ENCODE measurements at regions not wholly inside any gene's neighbourhood (a gene's known extent, or its start where the extent isn't known, plus 50 kb on each side); places are given as distances from the start of the nearest gene placed in this dataset.
A peak's percentile ranks its signal among the peaks of the same experiment; 100 is the strongest.
"Not testable (repeated sequence)": the region's sequence is repeated elsewhere in the genome, so short reads cannot be mapped to it uniquely, and the experiment has no call there.

DNA sequence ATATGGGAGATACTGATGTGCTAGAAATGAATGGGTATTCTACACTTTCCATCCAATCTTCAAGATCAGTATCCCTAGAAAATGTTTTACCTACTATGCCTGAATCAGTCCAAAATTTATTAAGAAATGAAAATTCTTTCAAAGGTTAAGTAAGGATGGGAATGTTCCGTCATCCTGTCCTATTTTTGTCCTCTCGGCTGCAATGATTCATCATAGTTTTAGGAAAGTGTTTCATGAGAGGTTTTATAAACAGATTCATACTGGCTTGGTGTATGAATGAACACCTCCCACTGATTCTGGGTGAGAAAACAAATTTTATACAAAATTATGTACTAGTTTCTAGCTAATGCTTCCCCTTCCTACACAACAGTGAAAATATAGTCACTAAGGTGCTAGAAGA, 504.6 kb upstream of the NR5A2 start:
- DNase-seq (ENCODE audit: low spot score), result peak; percentile 7

- no peak for DNase-seq (ENCODE audit: low spot score)
Measured at GRCh38 chr1:199529324-199529723, 498.2 kb upstream of the NR5A2 start.

GRCh38 chr1:199533361-199533760, 494.1 kb upstream of the NR5A2 start:
- DNase-seq (ENCODE audit: low spot score), result not testable (repeated sequence)

GRCh38 chr1:199545780-199546179, 481.7 kb upstream of the NR5A2 start:
- DNase-seq (ENCODE audit: low spot score), result no peak

GRCh38 chr1:199546323-199546722, 481.2 kb upstream of the NR5A2 start:
- no peak for DNase-seq (ENCODE audit: low spot score)

DNA sequence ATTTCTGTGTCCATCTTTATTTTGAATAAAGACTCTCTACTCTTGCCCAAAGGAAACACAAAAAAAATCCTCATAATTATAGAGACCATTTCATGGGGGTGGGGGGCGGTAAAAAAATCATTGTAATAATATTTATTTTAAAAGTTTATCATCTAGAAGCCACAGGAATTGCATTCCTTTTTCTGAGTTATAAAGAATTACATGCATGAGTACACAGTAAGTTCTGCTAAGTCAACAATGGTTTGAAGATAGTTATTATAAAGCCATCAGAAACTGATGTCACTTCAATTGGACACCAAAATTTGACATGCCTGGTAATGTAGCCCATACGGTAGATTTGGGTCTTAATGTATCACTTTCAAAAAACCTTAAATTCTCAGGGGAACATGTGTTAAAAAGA, 478.1 kb upstream of the NR5A2 start:
- no peak for DNase-seq (ENCODE audit: low spot score)

GRCh38 chr1:199550199-199551065, 477.1 kb upstream of the NR5A2 start:
- DNase-seq (ENCODE audit: low spot score), result no peak

DNA sequence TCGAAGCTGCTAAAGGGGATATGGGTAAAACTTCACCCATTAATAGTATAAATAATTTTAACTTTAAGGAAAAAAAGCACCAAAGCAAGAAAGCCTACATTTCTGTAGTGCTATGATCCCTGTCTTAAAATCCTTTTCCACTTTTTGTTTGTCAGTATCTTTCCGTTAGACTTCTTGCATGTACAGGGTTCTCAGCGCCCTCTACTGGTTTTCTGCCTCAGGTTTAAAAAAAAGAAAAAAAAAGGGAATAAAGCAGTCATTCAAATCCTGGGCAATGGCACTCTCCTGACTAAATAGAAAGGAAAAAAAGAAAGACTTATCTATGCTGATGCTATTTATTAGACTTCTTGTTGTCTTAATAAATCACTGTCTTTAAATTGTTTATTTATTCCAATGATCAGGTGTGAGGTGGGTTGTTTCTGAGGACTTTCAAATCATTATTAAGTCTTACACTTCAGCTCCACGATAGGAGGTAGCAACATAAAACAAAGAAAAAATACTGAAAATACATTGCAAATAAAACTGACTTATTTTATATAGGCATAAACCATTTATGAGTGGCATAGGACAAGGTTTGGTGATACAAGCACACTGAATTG, 475.4 kb upstream of the NR5A2 start:
- peak; percentile 47 for DNase-seq (ENCODE audit: low spot score)

- DNase-seq (ENCODE audit: low spot score), result no peak
Measured at GRCh38 chr1:199553104-199553503, 474.4 kb upstream of the NR5A2 start.

DNA sequence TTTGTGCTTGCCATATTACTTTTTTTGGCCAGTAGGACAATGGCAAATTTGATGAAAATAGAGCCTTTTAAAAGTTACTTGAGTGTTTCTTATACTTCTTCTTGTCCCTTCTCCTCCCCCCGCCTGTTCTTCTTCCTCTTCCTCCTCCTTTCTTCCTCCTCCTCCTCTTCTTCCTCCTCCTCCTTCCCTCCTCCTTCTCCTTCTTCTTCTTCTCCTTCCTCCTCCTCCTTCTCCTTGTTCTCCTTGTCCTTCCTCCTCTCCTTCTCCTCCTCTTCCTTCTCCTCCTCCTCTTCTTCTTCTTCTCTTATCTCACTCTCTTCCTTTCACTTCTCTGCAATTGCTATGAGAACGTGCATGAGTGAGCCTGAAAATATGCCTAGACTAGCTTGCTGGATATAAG, 466.2 kb upstream of the NR5A2 start:
- no peak for DNase-seq (ENCODE audit: low spot score)

DNA sequence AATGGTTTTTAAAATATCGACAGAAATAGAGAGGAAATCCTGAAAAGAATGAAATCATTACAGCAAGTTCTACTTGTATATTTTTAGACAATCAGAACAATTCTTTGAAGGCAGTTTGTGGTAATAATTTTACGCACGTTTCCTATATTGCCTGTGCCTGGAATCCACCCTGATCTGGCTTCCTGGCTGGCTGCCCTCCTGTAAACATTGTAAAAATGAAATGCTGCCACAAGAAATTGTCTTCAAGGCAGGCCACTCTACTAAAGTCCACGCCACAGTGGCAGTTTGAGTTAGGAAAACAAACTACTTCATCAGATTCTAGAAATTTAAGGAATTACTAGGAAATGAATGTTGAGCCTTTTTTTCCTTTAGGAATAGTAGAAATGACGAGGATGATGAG, 454.5 kb upstream of the NR5A2 start:
- no peak for DNase-seq (ENCODE audit: low spot score)

- DNase-seq (ENCODE audit: low spot score), result no peak
Measured at GRCh38 chr1:199574950-199575349, 452.6 kb upstream of the NR5A2 start.

- DNase-seq (ENCODE audit: low spot score), result no peak
Measured at GRCh38 chr1:199580300-199580699, 447.2 kb upstream of the NR5A2 start.

DNA sequence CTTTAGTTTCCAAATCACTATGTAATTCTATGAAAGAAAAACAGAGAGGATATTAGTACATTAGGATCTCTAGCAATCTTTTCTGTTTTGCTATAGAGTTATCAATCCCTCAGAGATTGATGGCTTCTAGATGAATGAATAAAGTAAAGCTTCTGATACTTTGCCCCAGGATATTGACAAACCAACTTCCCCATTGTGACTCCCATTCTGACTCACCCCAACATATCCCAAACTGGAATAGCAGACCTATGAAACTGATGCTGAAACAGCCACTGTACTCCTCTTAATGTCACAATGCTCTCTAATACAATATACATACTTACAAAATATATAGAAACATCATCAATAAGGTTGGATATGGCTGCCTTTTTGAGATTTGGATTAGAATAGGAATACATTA, 442.1 kb upstream of the NR5A2 start:
- DNase-seq (ENCODE audit: low spot score), result no peak

DNA sequence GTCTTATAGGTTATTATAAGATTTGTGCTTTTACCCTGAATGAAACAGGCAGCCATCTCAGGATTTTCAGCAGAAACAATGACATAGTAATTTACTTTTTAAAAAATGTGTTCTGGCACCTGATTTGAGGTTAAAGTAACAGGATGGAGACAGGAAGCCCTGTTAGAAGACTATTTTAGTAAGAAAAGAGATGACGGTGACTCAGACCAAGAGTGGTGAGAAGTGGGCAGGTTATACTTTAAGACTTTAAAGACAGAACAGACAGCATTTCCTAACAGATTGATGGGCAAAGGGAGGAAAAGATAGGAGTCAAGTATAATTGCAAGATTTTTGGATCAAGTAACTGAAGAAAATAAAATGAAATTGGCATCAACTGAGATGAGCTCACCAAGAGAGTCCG, 436.8 kb upstream of the NR5A2 start:
- no peak for DNase-seq (ENCODE audit: low spot score)

DNA sequence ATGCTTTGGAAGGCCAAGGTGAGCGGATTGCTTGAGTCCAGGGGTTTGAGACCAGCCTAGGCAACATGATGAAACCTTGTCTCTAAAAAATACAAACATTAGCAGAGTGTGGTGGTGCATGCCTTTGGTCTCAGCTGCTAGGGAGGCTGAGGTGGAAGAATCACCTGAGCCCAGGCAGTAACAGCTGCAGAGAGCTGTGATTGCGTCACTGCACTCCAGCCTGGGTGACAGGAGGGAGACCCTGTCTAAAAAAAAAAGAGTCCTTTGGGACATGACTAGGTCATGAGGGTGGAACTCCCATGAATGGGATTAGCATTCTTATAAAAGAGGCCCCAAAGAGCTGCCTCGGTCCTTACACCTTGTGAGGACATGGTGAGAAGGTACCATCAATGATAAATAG, 436.0 kb upstream of the NR5A2 start:
- DNase-seq (ENCODE audit: low spot score), result no peak

DNA sequence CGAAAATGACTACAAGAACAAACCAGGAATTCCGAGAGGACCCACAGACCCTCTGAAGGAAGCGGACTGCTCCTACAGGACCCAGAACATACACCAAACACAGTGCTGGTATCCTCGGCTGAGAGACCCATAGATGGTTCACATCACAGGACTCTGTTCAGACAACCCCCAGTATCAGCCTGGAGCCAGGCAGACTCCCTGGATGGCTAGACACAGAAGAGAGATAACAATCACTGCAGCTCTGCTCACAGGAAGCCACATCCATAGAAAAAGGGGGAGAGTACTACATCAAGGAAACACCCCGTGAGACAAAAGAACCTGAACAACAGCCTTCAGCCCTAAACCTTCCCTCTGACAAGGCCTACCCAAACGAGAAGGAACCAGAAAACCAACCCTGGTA, 434.0 kb upstream of the NR5A2 start:
- no peak for DNase-seq (ENCODE audit: low spot score)

- not testable (repeated sequence) for DNase-seq (ENCODE audit: low spot score)
Measured at GRCh38 chr1:199596448-199596847, 431.1 kb upstream of the NR5A2 start.

- DNase-seq (ENCODE audit: low spot score), result no peak
Measured at GRCh38 chr1:199597152-199597551, 430.4 kb upstream of the NR5A2 start.

DNA sequence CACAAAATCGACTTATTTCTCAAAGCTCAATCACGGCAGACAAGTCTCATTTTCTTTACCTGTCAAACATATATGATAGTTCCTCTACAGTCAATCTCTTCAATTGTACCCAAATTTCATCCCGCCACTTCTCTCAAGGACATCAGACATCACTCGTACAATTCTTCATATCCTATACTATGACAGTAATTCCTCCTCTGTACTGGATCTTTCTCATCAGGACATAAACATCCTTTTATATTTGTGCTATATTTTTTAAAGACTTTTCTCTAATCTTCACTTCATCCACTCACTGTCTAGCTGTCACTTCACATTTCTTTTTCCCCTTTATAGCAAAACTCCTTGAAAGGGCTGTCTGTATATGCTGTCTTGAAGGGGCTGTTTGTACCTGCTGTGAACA, 419.1 kb upstream of the NR5A2 start:
- DNase-seq (ENCODE audit: low spot score), result no peak

DNA sequence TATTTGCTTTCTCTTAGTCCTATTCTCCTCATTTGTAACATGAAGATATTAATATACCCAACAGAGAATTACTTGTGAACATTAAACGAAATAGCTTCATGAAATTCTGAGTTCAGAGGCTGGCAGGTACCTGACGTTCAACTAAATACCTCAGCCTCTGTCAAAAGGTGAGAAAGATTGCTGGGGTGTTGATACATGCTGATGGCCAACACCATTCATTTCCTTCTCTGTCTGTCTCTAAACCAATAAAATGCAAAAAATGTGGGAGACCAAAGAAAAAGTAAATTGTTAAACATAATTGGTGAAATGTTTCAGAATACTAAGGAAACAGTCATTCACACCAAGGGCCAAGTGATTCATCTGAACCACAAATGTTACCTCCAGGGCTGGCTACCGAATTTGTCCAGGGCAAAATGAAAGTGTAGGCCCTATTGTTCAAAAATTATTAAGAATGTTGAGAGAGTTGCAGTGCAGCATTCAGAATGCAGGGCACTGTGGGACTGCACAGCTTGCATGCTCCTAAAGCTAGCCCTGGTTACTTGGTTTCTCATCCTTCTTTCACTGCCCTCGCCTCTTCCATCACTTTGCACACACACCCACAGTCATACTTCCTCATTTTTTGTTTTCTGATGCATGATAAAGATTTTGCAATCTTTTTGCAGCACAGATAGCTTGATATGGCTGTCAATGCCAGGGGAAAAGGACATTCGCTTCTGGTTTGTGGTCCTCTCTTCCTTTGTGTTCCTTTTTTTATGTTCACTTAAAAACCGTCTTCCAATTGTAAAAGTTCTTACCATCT, 414.3 kb upstream of the NR5A2 start:
- DNase-seq (ENCODE audit: low spot score), result peak; percentile 12

- DNase-seq (ENCODE audit: low spot score), result no peak
Measured at GRCh38 chr1:199616947-199617346, 410.6 kb upstream of the NR5A2 start.

GRCh38 chr1:199619223-199619622, 408.3 kb upstream of the NR5A2 start:
- DNase-seq (ENCODE audit: low spot score), result no peak

Data from AG08395 (cell line).